ENCODE measurements at regions not wholly inside any gene's neighbourhood (a gene's known extent, or its start where the extent isn't known, plus 50 kb on each side); places are given as distances from the start of the nearest gene placed in this dataset.

DNA sequence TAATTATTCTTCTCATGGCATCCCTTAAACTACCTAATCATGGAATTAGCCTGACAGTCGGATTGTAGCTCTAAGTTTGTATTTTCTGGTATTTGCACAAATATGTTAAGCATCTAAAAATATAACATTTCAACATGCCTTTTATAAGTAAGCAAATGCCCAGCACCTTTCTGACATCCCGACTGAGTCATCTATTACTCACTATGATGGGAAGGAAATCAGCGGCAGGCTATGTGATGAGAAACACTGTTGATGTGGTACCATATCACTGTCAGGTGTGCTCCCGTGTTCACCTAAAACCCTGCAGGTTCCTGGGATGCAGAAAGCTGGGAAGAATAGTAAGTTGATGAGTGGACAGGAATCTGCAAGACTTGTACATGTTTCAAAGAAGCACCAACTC is 367.8 kb upstream of the IL12A start:
- TF ChIP-seq POLR2A (IDR thresholded peaks at IDR 0.05; ENCODE audit: low read length) (no peak), GATA1 (IDR thresholded peaks at IDR 0.05; ENCODE audit: low read depth, low read length) (no peak)

Data from erythroblast (primary cell).